H1 (cell line): ENCODE measurements at regions not wholly inside any gene's neighbourhood (a gene's known extent, or its start where the extent isn't known, plus 50 kb on each side); places are given as distances from the start of the nearest gene placed in this dataset.
A peak's percentile ranks its signal among the peaks of the same experiment; 100 is the strongest.

ENCODE experiments used
- CTCF ChIA-PET: fragments of 300-600 bp; sonication (Branson Sonifier 250); formaldehyde crosslinking; loops from one replicate; lab custom pipeline; 2021; ENCODE audit not compliant: partially characterized antibody; lab: Charles Lee
- POLR2A ChIA-PET: fragments of 300-600 bp; sonication (Branson Sonifier 250); formaldehyde crosslinking; loops from one replicate; lab custom pipeline; 2021; ENCODE audit warnings: inconsistent platforms; ENCODE audit not compliant: partially characterized antibody; lab: Charles Lee
- DNase-seq, 2 experiments: peaks; one replicate each; pipeline versions ENCODE4 v3.0.0 to v3.0.0-alpha.2; 2010 to 2022; ENCODE audit warnings: low spot score in 2 of 2, low read depth in 1 of 2, mixed read lengths in 1 of 2
- FAIRE-seq: peaks from 2 replicates; lab custom pipeline; 2011; peaks lifted over from hg19 to GRCh38; lab: Jason Lieb, UNC
- H2AFZ ChIP-seq: 2 replicates; pipeline ENCODE4 v1.8.1; 2012; ENCODE audit warnings: low read length, inconsistent platforms
- H2AK5ac ChIP-seq: 2 replicates; pipeline ENCODE4 v1.6.1; 2013; ENCODE audit warnings: low read depth, low read length
- H2BK120ac ChIP-seq: replicated peaks from 2 replicates; pipeline ENCODE3; 2013; ENCODE audit warnings: low read depth, low read length, inconsistent platforms
- H2BK12ac ChIP-seq: 2 replicates; pipeline ENCODE4 v1.6.1; 2013; ENCODE audit warnings: low read depth, low read length
- H2BK15ac ChIP-seq: 2 replicates; pipeline ENCODE4 v1.6.1; 2013; ENCODE audit warnings: low read length
- H2BK20ac ChIP-seq: 2 replicates; pipeline ENCODE4 v1.6.1; 2013; ENCODE audit warnings: low read length
- H2BK5ac ChIP-seq: 2 replicates; pipeline ENCODE4 v1.6.1; 2013; ENCODE audit warnings: low read depth, low read length
- H3K14ac ChIP-seq: 2 replicates; pipeline ENCODE4 v1.6.1; 2013; ENCODE audit warnings: inconsistent platforms; ENCODE audit not compliant: insufficient read length
- H3K18ac ChIP-seq: 2 replicates; pipeline ENCODE4 v1.6.1; 2013; ENCODE audit warnings: low read length; ENCODE audit errors: extremely low read depth
- H3K23ac ChIP-seq: 2 replicates; pipeline ENCODE4 v1.6.1; 2013; ENCODE audit warnings: inconsistent platforms; ENCODE audit not compliant: insufficient read length
- H3K23me2 ChIP-seq: 2 replicates; pipeline ENCODE4 v1.6.1; 2013; ENCODE audit warnings: low read depth, low read length
- H3K27ac ChIP-seq: 2 replicates; pipeline ENCODE4 v1.6.1; 2011; ENCODE audit warnings: low read depth, low read length, inconsistent platforms
- H3K27me3 ChIP-seq, 4 experiments: replicated peaks in 1 of 4; 1 replicate in 1 of 4; 2 replicates in 3 of 4; pipeline versions ENCODE4 v1.6.1 to v1.8.1; 2011 to 2013; ENCODE audit warnings: low read length in 3 of 4, mild to moderate bottlenecking in 3 of 4, inconsistent platforms in 2 of 4, mixed read lengths in 2 of 4, moderate library complexity in 1 of 4; ENCODE audit not compliant: control insufficient read depth in 3 of 4, insufficient read depth in 3 of 4; ENCODE audit errors: extremely low read depth in 1 of 4
- H3K36me3 ChIP-seq, 4 experiments: 2 replicates each; pipeline versions ENCODE4 v1.6.1 to v1.8.1; 2011 to 2013; ENCODE audit warnings: mild to moderate bottlenecking in 4 of 4, low read length in 3 of 4, moderate library complexity in 2 of 4, control low read depth in 1 of 4, inconsistent platforms in 1 of 4; ENCODE audit not compliant: insufficient read depth in 4 of 4, control insufficient read depth in 2 of 4
- H3K4ac ChIP-seq: replicated peaks from 2 replicates; pipeline ENCODE3; 2013; ENCODE audit warnings: low read length, low read depth, mixed read lengths, inconsistent platforms; ENCODE audit not compliant: insufficient read length
- H3K4me1 ChIP-seq, 4 experiments: replicated peaks in 1 of 4; 1 replicate in 1 of 4; 2 replicates in 3 of 4; pipeline versions ENCODE4 v1.6.1 to v1.8.1; 2011 to 2013; ENCODE audit warnings: low read length in 3 of 4, inconsistent platforms in 2 of 4, mixed read lengths in 1 of 4; ENCODE audit not compliant: insufficient read depth in 4 of 4, control insufficient read depth in 3 of 4
- H3K4me2 ChIP-seq, 2 experiments: 2 replicates each; pipeline versions ENCODE4 v1.6.1 to v1.8.1; 2011 to 2013; ENCODE audit warnings: low read depth in 2 of 2, low read length in 2 of 2, control low read depth in 1 of 2, inconsistent platforms in 1 of 2, mild to moderate bottlenecking in 1 of 2; ENCODE audit not compliant: insufficient read depth in 1 of 2
- H3K4me3 ChIP-seq, 4 experiments: fragments of 200-600, 300-600 bp in 1 of 4; sonication (generic), shearing (Covaris generic), sonication (Bioruptor Twin) in 1 of 4; 2 replicates each; pipeline versions ENCODE4 v1.5.1 to v1.8.1; 2011 to 2016; ENCODE audit warnings: low read length in 4 of 4, low read depth in 3 of 4, control low read depth in 2 of 4, inconsistent platforms in 2 of 4, mild to moderate bottlenecking in 2 of 4, mixed read lengths in 1 of 4, moderate library complexity in 1 of 4; ENCODE audit not compliant: insufficient read depth in 2 of 4; ENCODE audit errors: extremely low read depth in 1 of 4
- H3K56ac ChIP-seq: replicated peaks from 2 replicates; pipeline ENCODE3; 2013; ENCODE audit warnings: low read depth, mild to moderate bottlenecking, mixed read lengths, low read length, inconsistent platforms; ENCODE audit not compliant: insufficient read length
- H3K79me1 ChIP-seq: 2 replicates; pipeline ENCODE4 v1.6.1; 2013; ENCODE audit warnings: low read depth, low read length, control low read depth
- H3K79me2 ChIP-seq, 2 experiments: 2 replicates each; pipeline versions ENCODE4 v1.6.1 to v1.8.1; 2012 to 2013; ENCODE audit warnings: low read length in 2 of 2, mild to moderate bottlenecking in 2 of 2, inconsistent platforms in 1 of 2; ENCODE audit not compliant: insufficient read depth in 2 of 2, control insufficient read depth in 1 of 2
- H3K9ac ChIP-seq, 4 experiments: replicated peaks in 1 of 4; 1 replicate in 1 of 4; 2 replicates in 3 of 4; pipeline versions ENCODE4 v1.6.1 to v1.8.1; 2011 to 2013; ENCODE audit warnings: low read depth in 3 of 4, low read length in 3 of 4, control low read depth in 2 of 4, mild to moderate bottlenecking in 2 of 4, moderate library complexity in 2 of 4, inconsistent platforms in 1 of 4; ENCODE audit errors: extremely low read depth in 1 of 4
- H3K9me3 ChIP-seq, 2 experiments: 2 replicates each; pipeline versions ENCODE4 v1.6.1 to v1.8.1; 2012 to 2013; ENCODE audit warnings: mild to moderate bottlenecking in 2 of 2, moderate library complexity in 2 of 2, control low read depth in 1 of 2, inconsistent platforms in 1 of 2, low read depth in 1 of 2, low read length in 1 of 2, mixed read lengths in 1 of 2; ENCODE audit not compliant: insufficient read depth in 2 of 2
- H4K20me1 ChIP-seq, 2 experiments: replicated peaks in 1 of 2; 2 replicates each; pipeline versions ENCODE3 to v1.8.1; 2011 to 2013; ENCODE audit warnings: inconsistent platforms in 2 of 2, low read length in 2 of 2, mild to moderate bottlenecking in 1 of 2; ENCODE audit not compliant: insufficient read depth in 2 of 2, control insufficient read depth in 1 of 2
- H4K5ac ChIP-seq: 2 replicates; pipeline ENCODE4 v1.6.1; 2013; ENCODE audit warnings: low read length, low read depth, mixed read lengths, inconsistent platforms; ENCODE audit not compliant: insufficient read length
- H4K8ac ChIP-seq: 2 replicates; pipeline ENCODE4 v1.8.0; 2013; ENCODE audit warnings: mild to moderate bottlenecking, moderate library complexity, low read length, inconsistent platforms; ENCODE audit not compliant: insufficient read depth; ENCODE audit errors: extremely low read depth
- H4K91ac ChIP-seq: replicated peaks from 2 replicates; pipeline ENCODE3; 2013; ENCODE audit warnings: low read length, mixed read lengths, inconsistent platforms; ENCODE audit not compliant: insufficient read length
- ASH2L ChIP-seq: fragments of 200-600, 300-600 bp; sonication (generic); IDR thresholded peaks from one replicate; pipeline ENCODE4 v1.7.1; 2017; ENCODE audit warnings: low read length
- EGR1 ChIP-seq: IDR thresholded peaks from 2 replicates; pipeline ENCODE4 v1.6.1; 2011; ENCODE audit warnings: low read depth, low read length, borderline replicate concordance
- EP300 ChIP-seq, 2 experiments: IDR thresholded peaks; 1 replicate in 1 of 2; 2 replicates in 1 of 2; pipeline ENCODE4 v1.6.1; 2011 to 2012; ENCODE audit warnings: low read depth in 2 of 2, low read length in 2 of 2, mild to moderate bottlenecking in 2 of 2, borderline replicate concordance in 1 of 2, inconsistent platforms in 1 of 2, moderate library complexity in 1 of 2
- POU5F1 ChIP-seq: IDR thresholded peaks from 2 replicates; pipeline ENCODE4 v1.6.1; 2011; ENCODE audit warnings: low read depth, mild to moderate bottlenecking, low read length, moderate library complexity
- SP2 ChIP-seq: IDR thresholded peaks from 2 replicates; pipeline ENCODE4 v1.6.1; 2012; ENCODE audit warnings: mild to moderate bottlenecking, low read length, inconsistent platforms
- SUZ12 ChIP-seq: fragments of 200-600 bp; sonication (generic); IDR thresholded peaks from 2 replicates; pipeline ENCODE4 v1.6.1; 2012; ENCODE audit warnings: mild to moderate bottlenecking, inconsistent platforms, low read length, moderate library complexity, mixed read lengths
- TCF12 ChIP-seq: IDR thresholded peaks from 2 replicates; pipeline ENCODE4 v1.6.1; 2011; ENCODE audit warnings: low read depth, mild to moderate bottlenecking, low read length
- WGBS, 2 experiments: shearing (Covaris generic) in 1 of 2; methylation state at CpG; one replicate each; pipeline versions ENCODE4 v1.1.6 to v1.1.7; 2013 to 2015; ENCODE audit warnings: low lambda C conversion rate in 2 of 2, mixed read lengths in 2 of 2, inconsistent platforms in 1 of 2, low coverage in 1 of 2, missing lambda C conversion rate in 1 of 2; ENCODE audit not compliant: insufficient replicate concordance in 2 of 2, insufficient coverage in 1 of 2, insufficient read length in 1 of 2; ENCODE audit errors: extremely low coverage in 1 of 2, missing lambda C conversion rate in 1 of 2; 5-methylcytosine and 5-hydroxymethylcytosine counted together
- TF ChIP-seq, protein P1 (sequence below): IDR thresholded peaks from 2 replicates; pipeline ENCODE4 v1.6.1; 2012; ENCODE audit warnings: inconsistent platforms
- TF ChIP-seq, protein P2 (sequence below): IDR thresholded peaks from 2 replicates; pipeline ENCODE4 v1.6.1; 2012; ENCODE audit warnings: inconsistent platforms
- TF ChIP-seq, protein P3 (sequence below), 3 experiments: IDR thresholded peaks; 1 replicate in 2 of 3; 2 replicates in 1 of 3; pipeline versions ENCODE4 v1.5.1 to v1.6.1; 2011; ENCODE audit warnings: low read length in 3 of 3, mild to moderate bottlenecking in 3 of 3, inconsistent platforms in 2 of 3, low read depth in 1 of 3, moderate library complexity in 1 of 3; ENCODE audit not compliant: insufficient read depth in 1 of 3; ENCODE audit errors: control extremely low read depth in 1 of 3

DNA sequence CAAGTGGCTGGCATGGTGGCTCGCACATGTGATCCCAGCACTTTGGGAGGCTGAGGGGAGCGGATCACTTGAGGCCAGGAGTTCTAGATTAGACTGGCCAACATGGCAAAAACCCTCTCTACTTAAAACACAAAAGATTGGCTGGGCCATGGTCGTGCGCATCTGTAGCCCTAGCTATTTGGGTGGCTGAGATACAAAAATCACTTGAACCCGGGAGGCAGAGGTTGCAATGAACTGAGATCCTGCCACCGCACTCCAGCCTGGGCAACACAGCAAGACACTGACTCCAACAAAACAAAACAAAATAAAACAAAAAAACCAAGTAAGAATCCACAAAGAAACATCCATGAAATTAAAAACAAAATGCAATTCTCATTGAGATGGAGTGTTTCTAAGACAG, 630.6 kb downstream of the UQCRFS1 start:
- Histone ChIP-seq H3K23ac (no peak overlapping the region), H3K18ac (peak overlapping the region; percentile 26; the same call in 1 of the 2 replicates), H3K36me3 (no peaks in the 10 kb centered on the region), H3K9me3 (no peaks in the 10 kb centered on the region), H4K5ac (no peak overlapping the region), H3K9ac (no peak overlapping the region), H2BK12ac (peak overlapping the region; percentile 73; the same call in 1 of the 2 replicates), H3K27ac (no peak overlapping the region), H2AK5ac (peak overlapping the region; percentile 54; the same call in 1 of the 2 replicates), H3K4me3 (no peak overlapping the region), H2BK5ac (peak overlapping the region; percentile 8; the same call in 1 of the 2 replicates), H2AFZ (no peak overlapping the region), H3K4me2 (peak overlapping the region in 1 of 2 experiments; percentile 64; a peak in 2 of 4 replicates), H2BK20ac (peak overlapping the region; percentile 38), H3K4ac (no peak overlapping the region), H2BK120ac (peak overlapping the region; percentile 3), H3K4me1 (peaks cover 6 to 27% (median 15%) of the 10 kb centered on the region in 4 experiments), H3K23me2 (peaks cover 2% of the 10 kb centered on the region; the same call in 1 of the 2 replicates), H4K8ac (no peak overlapping the region), H3K79me1 (no peaks in the 10 kb centered on the region), H3K79me2 (no peaks in the 10 kb centered on the region), H4K20me1 (no peaks in the 10 kb centered on the region), H3K14ac (no peak overlapping the region), H4K91ac (peak overlapping the region; percentile 45), H2BK15ac (no peak overlapping the region), H3K56ac (no peak overlapping the region), H3K27me3 (no peaks in the 10 kb centered on the region)
- WGBS, 2 experiments = 90% methylated on average over 6 of the region's 6 CpGs; no CpG with 5 or more reads in 1 of the 2 experiments
- DNase-seq = no peak
- FAIRE-seq = no peak
- ChIA-PET CTCF (interaction anchor here (1.3 to 1.7 kb wide), 2 partner anchors 9 to 29 kb away, joined by 4 read pairs; no protein-coding TSS in a partner anchor), POLR2A (no interaction called here)
- no peak for TF ChIP-seq SUZ12
- no peak for TF ChIP-seq POU5F1
- no peak for TF ChIP-seq SP2
- TF ChIP-seq EGR1 = no peak
- TF ChIP-seq, protein P1, sequence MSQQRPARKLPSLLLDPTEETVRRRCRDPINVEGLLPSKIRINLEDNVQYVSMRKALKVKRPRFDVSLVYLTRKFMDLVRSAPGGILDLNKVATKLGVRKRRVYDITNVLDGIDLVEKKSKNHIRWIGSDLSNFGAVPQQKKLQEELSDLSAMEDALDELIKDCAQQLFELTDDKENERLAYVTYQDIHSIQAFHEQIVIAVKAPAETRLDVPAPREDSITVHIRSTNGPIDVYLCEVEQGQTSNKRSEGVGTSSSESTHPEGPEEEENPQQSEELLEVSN = no peak
- TF ChIP-seq, protein P2, sequence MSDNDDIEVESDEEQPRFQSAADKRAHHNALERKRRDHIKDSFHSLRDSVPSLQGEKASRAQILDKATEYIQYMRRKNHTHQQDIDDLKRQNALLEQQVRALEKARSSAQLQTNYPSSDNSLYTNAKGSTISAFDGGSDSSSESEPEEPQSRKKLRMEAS = no peak
- no peak for TF ChIP-seq EP300 (IDR thresholded peaks at IDR 0.05; ENCODE audit: borderline replicate concordance in 1 of 2, low read depth in 2 of 2, low read length in 2 of 2)
- TF ChIP-seq, protein P3, sequence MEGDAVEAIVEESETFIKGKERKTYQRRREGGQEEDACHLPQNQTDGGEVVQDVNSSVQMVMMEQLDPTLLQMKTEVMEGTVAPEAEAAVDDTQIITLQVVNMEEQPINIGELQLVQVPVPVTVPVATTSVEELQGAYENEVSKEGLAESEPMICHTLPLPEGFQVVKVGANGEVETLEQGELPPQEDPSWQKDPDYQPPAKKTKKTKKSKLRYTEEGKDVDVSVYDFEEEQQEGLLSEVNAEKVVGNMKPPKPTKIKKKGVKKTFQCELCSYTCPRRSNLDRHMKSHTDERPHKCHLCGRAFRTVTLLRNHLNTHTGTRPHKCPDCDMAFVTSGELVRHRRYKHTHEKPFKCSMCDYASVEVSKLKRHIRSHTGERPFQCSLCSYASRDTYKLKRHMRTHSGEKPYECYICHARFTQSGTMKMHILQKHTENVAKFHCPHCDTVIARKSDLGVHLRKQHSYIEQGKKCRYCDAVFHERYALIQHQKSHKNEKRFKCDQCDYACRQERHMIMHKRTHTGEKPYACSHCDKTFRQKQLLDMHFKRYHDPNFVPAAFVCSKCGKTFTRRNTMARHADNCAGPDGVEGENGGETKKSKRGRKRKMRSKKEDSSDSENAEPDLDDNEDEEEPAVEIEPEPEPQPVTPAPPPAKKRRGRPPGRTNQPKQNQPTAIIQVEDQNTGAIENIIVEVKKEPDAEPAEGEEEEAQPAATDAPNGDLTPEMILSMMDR (IDR thresholded peaks at IDR 0.05; ENCODE audit: control extremely low read depth in 1 of 3, insufficient read depth in 1 of 3, low read depth in 1 of 3, low read length in 3 of 3) = no peak
- no peak for TF ChIP-seq TCF12
- TF ChIP-seq ASH2L = no peak
